Retinal pigment epithelial cell (primary cell): ENCODE measurements at regions not wholly inside any gene's neighbourhood (a gene's known extent, or its start where the extent isn't known, plus 50 kb on each side); places are given as distances from the start of the nearest gene placed in this dataset.
"Not testable (repeated sequence)": the region's sequence is repeated elsewhere in the genome, so short reads cannot be mapped to it uniquely, and the experiment has no call there.

ENCODE experiments used
- DNase-seq: peaks from one replicate; pipeline ENCODE4 v3.0.0-alpha.2; 2010; ENCODE audit warnings: low read depth
- H3K4me3 ChIP-seq: 2 replicates; pipeline ENCODE4 v1.5.1; 2011; ENCODE audit warnings: mild to moderate bottlenecking, low read length, control low read depth, moderate library complexity
- TF ChIP-seq, protein P1 (sequence below): conservative IDR thresholded peaks from 2 replicates; pipeline ENCODE4 v1.5.1; 2011; ENCODE audit warnings: low read depth, low read length, control low read depth, inconsistent platforms

DNA sequence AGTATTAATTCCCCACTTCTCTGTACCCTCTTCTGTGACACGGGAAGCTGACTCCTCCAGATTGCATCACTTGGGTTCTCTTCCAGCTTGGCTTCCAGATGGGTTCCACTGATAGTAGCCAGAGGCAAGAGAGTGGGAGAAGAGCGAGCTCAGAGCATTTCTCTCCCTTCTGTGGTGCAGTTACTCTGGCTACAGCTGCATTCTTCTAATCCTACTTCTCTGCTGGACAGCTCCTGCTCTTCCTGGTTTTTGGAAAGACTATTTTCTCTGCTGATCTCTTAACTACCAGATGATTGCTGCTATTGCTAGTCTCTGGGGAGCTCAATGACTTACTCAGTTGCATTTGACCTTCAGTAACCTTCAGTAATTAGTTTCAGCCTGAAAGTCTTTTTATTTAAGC lies 187.5 kb upstream of the MAP2 start:
- TF ChIP-seq, protein P1, sequence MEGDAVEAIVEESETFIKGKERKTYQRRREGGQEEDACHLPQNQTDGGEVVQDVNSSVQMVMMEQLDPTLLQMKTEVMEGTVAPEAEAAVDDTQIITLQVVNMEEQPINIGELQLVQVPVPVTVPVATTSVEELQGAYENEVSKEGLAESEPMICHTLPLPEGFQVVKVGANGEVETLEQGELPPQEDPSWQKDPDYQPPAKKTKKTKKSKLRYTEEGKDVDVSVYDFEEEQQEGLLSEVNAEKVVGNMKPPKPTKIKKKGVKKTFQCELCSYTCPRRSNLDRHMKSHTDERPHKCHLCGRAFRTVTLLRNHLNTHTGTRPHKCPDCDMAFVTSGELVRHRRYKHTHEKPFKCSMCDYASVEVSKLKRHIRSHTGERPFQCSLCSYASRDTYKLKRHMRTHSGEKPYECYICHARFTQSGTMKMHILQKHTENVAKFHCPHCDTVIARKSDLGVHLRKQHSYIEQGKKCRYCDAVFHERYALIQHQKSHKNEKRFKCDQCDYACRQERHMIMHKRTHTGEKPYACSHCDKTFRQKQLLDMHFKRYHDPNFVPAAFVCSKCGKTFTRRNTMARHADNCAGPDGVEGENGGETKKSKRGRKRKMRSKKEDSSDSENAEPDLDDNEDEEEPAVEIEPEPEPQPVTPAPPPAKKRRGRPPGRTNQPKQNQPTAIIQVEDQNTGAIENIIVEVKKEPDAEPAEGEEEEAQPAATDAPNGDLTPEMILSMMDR, result no peak
- no peak overlapping the region for H3K4me3 ChIP-seq
- DNase-seq, result no peak

DNA sequence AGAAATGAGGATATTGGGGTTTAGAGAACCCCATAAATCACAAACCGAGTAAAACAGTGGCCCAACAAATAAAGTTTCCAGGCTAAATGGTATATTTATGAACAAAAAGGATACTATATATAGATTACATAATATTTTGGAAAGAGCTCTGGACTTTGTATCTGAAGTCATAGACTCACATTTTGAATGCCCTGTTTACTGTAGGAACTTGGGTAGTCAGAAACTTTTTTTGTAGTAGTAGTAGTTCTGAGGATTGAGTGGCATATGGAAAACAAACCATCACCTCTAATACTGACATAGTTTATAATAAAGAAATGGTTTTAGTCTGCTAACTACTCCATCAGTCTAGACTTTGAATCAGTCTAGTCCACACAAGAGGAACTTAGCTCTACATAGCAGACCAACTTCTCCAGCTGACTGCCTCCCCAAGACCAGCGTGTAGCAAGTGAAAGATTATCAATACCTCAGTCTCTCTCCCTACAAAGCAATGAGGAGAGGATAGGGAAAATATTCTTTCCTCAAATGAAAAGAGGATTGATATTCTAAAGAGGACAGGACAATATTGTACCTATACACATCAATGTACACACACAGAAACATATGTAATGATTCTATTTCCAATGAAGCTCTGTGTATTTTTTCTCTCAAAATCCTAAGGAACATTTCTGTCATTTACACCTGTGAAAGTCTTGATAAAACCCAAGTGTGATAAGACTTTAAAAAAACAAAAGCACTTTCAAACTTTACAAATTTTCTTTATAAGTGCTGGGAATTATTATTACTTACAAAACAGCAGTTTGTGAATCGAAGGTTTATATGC lies 184.9 kb upstream of the MAP2 start:
- no peak for DNase-seq
- no peak overlapping the region for H3K4me3 ChIP-seq

DNA sequence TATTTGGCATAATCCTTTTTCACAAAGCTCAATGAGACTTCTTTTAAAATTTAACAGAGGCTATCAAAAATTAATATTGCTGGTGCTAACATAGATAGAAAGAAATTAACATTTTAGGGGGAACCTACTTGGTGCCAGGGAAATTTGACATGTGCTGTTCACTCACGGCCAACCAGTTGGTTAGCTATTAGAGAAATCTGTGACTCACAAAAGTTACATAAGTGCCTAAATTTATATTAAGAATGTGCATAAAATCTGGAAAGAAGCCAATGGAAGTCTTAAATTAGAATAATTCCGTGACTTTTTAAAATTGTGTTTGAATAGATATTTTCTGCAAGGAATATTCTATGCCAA lies 184.3 kb upstream of the MAP2 start:
- DNase-seq, result no peak
- no peak overlapping the region for H3K4me3 ChIP-seq
- TF ChIP-seq, protein P1, result no peak

More for the DNA sequence above, 184.9 kb upstream of the MAP2 start:
- TF ChIP-seq, protein P1, result no peak

DNA sequence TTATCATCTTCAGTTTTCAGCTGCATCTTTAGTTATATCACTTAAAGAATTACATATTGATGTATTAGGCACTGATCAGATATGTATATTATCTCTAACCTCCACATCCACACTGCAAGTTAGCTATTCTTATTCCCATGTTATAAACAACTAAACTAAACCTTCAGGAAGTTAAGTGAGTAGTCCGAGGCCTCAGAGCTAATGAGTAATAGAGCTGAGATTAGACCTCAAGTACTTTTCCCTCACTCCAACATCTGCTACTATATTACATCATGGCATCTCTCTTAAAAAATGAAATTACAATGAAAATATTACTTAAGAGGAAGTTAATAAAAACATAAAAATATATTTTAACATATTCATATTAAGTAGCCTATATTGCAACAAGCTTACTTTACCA lies 183.6 kb upstream of the MAP2 start:
- H3K4me3 ChIP-seq, result no peak overlapping the region
- DNase-seq, result no peak
- TF ChIP-seq, protein P1, result no peak

DNA sequence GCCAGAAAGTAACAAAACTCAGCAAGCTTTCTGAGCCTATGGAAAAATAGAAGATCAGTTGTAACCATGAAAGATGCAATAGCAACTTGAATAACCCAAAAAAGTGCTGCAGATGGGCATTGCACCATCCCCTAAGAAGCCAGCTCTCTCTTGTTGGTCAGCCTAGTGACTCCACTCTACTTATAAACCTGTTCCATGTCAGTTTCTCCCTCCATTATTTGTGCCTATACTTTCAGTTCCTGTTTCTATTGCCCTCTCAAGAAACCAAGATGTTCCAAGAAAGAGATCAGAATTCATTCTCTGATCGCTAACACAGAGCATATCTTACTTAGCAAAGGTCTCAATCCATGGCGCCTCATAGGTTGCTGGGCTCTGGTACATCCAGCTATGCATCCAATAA lies 170.3 kb upstream of the MAP2 start:
- no peak overlapping the region for H3K4me3 ChIP-seq
- TF ChIP-seq, protein P1, result no peak
- no peak for DNase-seq

DNA sequence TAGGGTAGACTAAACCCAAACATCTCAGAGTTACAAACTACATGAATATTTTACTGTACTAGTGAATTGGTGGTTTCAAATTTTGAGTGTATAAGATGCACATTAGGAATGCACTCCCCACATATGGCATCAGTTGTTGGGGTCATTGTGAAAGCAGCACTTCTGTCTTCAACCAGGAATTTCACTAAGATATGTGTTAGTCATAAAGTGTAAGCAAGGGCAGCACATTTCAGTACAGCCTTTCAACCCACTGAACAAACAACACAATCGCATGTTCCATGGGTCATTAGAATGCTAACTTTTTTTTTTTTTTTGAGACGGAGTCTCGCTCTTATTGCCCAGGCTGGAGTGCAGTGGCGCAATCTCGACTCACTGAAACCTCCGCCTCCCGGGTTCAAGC lies 164.1 kb upstream of the MAP2 start:
- TF ChIP-seq, protein P1, result no peak
- no peak overlapping the region for H3K4me3 ChIP-seq
- no peak for DNase-seq

DNA sequence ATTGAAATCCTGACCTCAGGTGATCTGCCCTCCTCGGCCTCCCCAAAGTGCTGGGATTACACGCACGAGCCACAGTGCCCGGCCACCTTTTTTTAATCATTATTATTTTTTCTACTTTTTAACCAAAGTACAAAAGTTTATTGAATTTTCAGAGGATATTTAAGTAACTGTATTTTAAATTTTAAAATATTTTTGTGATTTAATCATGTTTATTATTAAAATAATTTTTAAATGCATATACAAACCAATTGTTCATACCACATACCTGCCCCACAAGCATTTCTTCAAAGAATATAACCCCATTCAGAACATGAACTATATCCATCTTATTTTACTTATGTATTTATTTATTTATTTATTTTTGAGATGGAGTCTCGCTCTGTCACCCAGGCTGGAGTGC lies 163.6 kb upstream of the MAP2 start:
- DNase-seq, result no peak
- H3K4me3 ChIP-seq, result no peak overlapping the region
- TF ChIP-seq, protein P1, result no peak

DNA sequence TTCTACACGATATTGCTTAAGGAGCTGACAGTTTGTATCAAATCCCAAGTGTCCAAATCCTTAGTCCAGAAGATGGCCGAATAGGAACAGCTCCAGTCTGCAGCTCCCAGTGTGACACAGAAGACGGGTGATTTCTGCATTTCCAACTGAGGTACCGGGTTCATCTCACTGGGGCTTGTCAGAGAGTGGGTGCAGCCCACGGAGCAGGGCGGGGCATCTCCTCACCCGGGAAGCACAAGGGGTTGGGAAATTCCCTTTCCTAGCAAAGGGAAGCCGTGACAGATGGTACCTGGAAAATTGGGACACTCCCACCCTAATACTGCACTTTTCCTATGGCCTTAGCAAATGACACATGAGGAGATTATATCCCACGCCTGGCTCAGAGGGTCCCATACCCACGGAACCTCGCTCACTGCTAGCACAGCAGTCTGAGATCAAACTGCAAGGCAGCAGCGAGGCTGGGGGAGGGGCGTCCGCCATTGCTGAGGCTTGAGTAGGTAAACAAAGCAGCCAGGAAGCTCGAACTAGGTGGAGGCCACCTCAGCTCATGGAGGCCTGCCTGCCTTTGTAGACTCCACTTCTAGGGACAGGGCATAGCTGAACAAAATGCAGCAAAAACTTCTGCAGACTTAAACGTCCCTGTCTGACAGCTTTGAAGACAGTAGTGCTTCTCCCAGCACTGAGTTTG lies 162.3 kb upstream of the MAP2 start:
- DNase-seq, H3K4me3 ChIP-seq: not testable (repeated sequence)
